GM23248 (cell line): ENCODE measurements at regions not wholly inside any gene's neighbourhood (a gene's known extent, or its start where the extent isn't known, plus 50 kb on each side); places are given as distances from the start of the nearest gene placed in this dataset.

ENCODE experiments used
- EZH2 ChIP-seq: fragments of 200-600 bp; sonication (generic); IDR thresholded peaks from 2 replicates; pipeline ENCODE4 v1.6.1; 2018; ENCODE audit warnings: antibody characterized with exemption, mild to moderate bottlenecking; ENCODE audit not compliant: insufficient read depth, poor library complexity, severe bottlenecking
- EZH2phosphoT487 ChIP-seq: fragments of 200-600 bp; sonication (generic); IDR thresholded peaks from 2 replicates; pipeline ENCODE4 v1.6.1; 2018; ENCODE audit warnings: antibody characterized with exemption, moderate library complexity, mild to moderate bottlenecking, low read depth; ENCODE audit not compliant: insufficient read depth

DNA sequence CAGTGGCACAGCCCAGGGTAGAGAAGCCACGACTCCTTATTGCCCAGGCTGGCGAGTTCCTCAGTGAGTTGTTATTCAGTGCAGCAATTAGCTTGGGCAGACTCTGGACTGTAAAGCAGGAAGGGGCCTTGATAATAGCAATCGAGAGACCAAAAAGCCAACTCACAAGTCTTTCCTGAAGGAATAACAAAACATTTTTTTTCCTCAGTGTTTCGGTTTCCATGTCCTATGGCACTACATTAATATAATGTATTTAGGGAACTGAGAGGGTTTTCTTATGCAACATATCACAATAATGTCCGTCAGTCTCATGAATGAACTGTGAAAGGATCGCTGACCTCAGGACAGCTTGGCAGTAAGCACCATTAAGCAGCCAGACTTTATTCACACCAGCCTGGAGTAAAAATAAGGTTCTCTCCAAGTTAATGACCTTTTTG is 248.9 kb upstream of the TBL1XR1 start:
- TF ChIP-seq EZH2phosphoT487 (no peak), EZH2 (no peak)
